Heart right ventricle (tissue), 16 donors: ENCODE measurements at regions not wholly inside any gene's neighbourhood (a gene's known extent, or its start where the extent isn't known, plus 50 kb on each side); places are given as distances from the start of the nearest gene placed in this dataset.

Experiments used
- ATAC-seq, 8 donors: fragments of 200-7000 bp; cut with Tn5 transposase; one replicate each; pipeline ENCODE4 v1.9.1; 2020; ENCODE audit warnings: mild to moderate bottlenecking in 8 of 8, moderate library complexity in 8 of 8, moderate number of reproducible peaks in 1 of 8
- DNase-seq, 2 donors: peaks; one replicate each; pipeline ENCODE4 v3.0.0-alpha.2; 2020
- H3K27ac ChIP-seq, 10 donors: fragments of 200-600 bp; sonication (generic) in 2 of 10; one replicate each; pipeline versions ENCODE4 v1.5.0 to v1.8.0; 2020 to 2022; ENCODE audit warnings: mild to moderate bottlenecking in 3 of 10
- H3K27me3 ChIP-seq, 7 donors: fragments of 200-600 bp; one replicate each; pipeline ENCODE4 v1.8.0; 2021 to 2022; ENCODE audit warnings: mild to moderate bottlenecking in 2 of 7
- H3K36me3 ChIP-seq, 9 donors: fragments of 200-600 bp; sonication (generic) in 1 of 9; one replicate each; pipeline versions ENCODE4 v1.5.0 to v1.8.0; 2020 to 2022; ENCODE audit warnings: mild to moderate bottlenecking in 2 of 9
- H3K4me1 ChIP-seq, 9 donors: fragments of 200-600 bp; sonication (generic) in 1 of 9; one replicate each; pipeline versions ENCODE4 v1.5.0 to v1.8.0; 2020 to 2022; ENCODE audit warnings: mild to moderate bottlenecking in 4 of 9
- H3K4me3 ChIP-seq, 10 donors: fragments of 200-600 bp; sonication (generic) in 2 of 10; one replicate each; pipeline versions ENCODE4 v1.5.0 to v1.8.0; 2020 to 2022; ENCODE audit warnings: mild to moderate bottlenecking in 7 of 10, moderate library complexity in 2 of 10
- H3K9me3 ChIP-seq, 11 donors: fragments of 200-600 bp in 10 of 11; sonication (generic) in 2 of 11; one replicate each; pipeline versions ENCODE4 v1.5.0 to v1.8.0; 2013 to 2022; ENCODE audit warnings: mild to moderate bottlenecking in 2 of 11, control low read depth in 1 of 11, moderate library complexity in 1 of 11
- WGBS, 2 donors: extraction: QIAGEN DNeasy Blood & Tissue Kit; methylation state at CpG; one replicate each; pipeline ENCODE4 v1.1.7; 2013; ENCODE audit warnings: inconsistent platforms in 1 of 2; 5-methylcytosine and 5-hydroxymethylcytosine counted together
- intact Hi-C, 10 donors: fragments of 100-400 bp; cut with DNase I; formaldehyde crosslinking; loops; one replicate each; pipeline versions ENCODE4 v1.11.1 to v1.14.2; 2022
- TF ChIP-seq, protein P1 (sequence below), 9 donors: fragments of 200-600 bp; sonication (generic) in 2 of 9; IDR thresholded peaks; one replicate each; pipeline versions ENCODE4 v1.5.0 to v1.8.0; 2021 to 2022; ENCODE audit warnings: antibody characterized with exemption in 9 of 9, mild to moderate bottlenecking in 5 of 9, moderate library complexity in 1 of 9
- donor health status: Arrhythmogenic right ventricular cardiomyopathy.
- donor health status: ischemic (EF 13 %, LVEDD 7.1; RV severe dilation, severe dysfunction).
- donor health status: healthy with polysubstance abuse.
- donor health status: DM: no; HTN: yes; CAD: no.
- donor health status: DM: no; HTN: no; CAD: no.
- donor health status: ischemic (EF 25% LVEDD 6.9; RV normal size, moderate dysfunction).
- donor health status: ischemic (EF 25% LVEDD 5.7; RV mildly dilated, moderate dysfunction).
- donor health status: healthy.
- donor health status: DM: yes; HTN: yes; CAD: no.
- donor health status: Ischemic cardiomyopathy.
- donor health status: ischemic (EF 35%, LVEDD 5.7; RV mildly dilated, moderate dysfunction).
- donor health status: nonischemic (EF 11% LVEDD 7.7; RV severe dilation, severe dysfunction).
- donor health status: DM: yes; HTN: yes; CAD: no.
- donor health status: PGD.
- donor health status: ischemic (EF 29% LVEDD 5.4; RV normal size, mild dysfunction).
- donor health status: nonischemic (EF 23%, LVEDD 6.1; RV moderate dilation, normal function).

DNA sequence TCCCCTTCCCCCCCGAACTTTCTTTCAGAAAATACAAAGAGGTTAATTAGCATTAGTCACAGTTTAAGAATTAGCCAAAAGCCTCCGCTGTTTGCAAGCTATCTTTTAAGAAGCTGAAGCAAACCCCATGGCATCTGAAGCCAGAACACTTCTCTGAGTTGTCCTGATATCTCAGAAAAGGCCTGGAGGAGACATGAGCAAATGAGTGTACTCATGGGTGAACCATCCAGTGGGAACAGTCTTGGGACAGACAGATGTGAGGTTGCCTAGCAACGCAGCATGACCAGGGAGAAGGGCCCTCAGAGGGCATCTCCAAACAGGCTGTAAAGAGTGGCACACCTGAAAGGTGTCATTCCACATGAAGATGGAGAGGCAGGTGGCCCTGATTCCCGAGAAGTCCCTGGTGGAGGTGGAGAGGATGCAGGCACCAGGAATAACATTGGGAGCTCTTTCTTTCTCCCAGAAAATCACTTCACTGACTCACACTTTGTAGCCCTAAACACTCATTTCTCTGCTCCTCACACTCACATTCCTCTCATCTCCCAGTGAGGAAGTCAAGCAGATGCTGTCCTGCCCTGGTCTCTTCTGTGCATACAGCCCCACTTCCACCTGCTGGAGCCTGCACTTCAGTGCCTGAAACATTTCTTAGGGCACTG lies 87.0 kb upstream of the TSHZ3 start:
- peaks cover 0 to 11% (median 0%) of the 10 kb centered on the region in 11 donors for H3K9me3 ChIP-seq
- ATAC-seq = peak in 1 of 8 donors; percentile 44
- no peak overlapping the region for H3K27ac ChIP-seq
- no peaks in the 10 kb centered on the region for H3K4me1 ChIP-seq
- 62 to 66% methylated on average over 4 of the region's 4 CpGs for WGBS, 2 donors
- no peaks in the 10 kb centered on the region for H3K36me3 ChIP-seq
- TF ChIP-seq, protein P1, sequence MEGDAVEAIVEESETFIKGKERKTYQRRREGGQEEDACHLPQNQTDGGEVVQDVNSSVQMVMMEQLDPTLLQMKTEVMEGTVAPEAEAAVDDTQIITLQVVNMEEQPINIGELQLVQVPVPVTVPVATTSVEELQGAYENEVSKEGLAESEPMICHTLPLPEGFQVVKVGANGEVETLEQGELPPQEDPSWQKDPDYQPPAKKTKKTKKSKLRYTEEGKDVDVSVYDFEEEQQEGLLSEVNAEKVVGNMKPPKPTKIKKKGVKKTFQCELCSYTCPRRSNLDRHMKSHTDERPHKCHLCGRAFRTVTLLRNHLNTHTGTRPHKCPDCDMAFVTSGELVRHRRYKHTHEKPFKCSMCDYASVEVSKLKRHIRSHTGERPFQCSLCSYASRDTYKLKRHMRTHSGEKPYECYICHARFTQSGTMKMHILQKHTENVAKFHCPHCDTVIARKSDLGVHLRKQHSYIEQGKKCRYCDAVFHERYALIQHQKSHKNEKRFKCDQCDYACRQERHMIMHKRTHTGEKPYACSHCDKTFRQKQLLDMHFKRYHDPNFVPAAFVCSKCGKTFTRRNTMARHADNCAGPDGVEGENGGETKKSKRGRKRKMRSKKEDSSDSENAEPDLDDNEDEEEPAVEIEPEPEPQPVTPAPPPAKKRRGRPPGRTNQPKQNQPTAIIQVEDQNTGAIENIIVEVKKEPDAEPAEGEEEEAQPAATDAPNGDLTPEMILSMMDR (IDR thresholded peaks at IDR 0.05) = no peak
- H3K4me3 ChIP-seq = no peak overlapping the region
- H3K27me3 ChIP-seq = peaks cover 0 to 36% (median 19%) of the 10 kb centered on the region in 7 donors
- DNase-seq = no peak
- intact Hi-C loops = no loop called here

DNA sequence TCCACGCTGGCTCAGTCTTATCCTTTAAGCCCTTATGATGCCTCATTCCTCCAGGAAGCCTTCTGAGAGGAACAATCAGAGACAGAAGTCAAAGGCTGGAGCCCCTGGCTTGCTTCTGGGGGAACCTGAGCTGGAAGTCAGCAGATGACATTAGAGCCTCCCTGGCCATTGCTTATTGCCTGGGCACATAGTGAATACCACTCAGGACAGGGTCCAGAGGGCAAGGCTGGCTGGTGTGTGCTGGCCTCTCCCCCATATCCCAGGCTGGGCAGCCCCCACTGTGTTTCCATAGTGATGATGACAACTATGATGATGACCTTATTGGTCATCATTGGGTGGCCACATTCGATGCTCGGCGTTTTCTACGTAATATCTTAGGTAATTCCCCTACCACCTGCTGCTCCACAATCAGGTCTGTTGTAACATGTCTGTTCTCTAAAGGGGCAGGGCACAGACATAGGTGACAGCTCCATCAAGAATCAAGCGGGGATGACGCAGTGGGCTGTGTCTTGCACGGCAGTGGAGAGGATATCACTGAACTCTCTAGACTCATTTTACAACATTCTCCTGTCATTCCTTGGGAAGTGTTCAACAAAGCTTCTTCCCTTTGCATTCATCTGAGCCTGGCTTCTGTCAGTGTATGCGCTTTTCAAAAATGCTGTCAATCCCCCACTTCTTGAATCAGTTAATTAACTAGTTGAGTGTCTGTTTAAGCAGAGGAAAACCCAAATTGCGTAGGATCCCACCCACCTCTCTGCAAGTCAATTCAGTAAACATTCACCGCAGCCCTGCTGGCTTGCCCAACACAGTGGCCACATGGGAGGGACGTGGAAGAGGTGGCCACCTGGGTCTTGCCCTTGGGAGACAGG lies 89.4 kb upstream of the TSHZ3 start:
- DNase-seq (no peak), ATAC-seq (no peak)
- H3K27me3 ChIP-seq = peaks cover 0 to 27% (median 15%) of the 10 kb centered on the region in 7 donors
- H3K4me1 ChIP-seq = no peaks in the 10 kb centered on the region
- WGBS, 2 donors = 61 to 63% methylated on average over 12 of the region's 12 CpGs
- no peak overlapping the region for H3K4me3 ChIP-seq
- intact Hi-C loops = no loop called here
- peaks cover 0 to 11% (median 0%) of the 10 kb centered on the region in 11 donors for H3K9me3 ChIP-seq
- H3K36me3 ChIP-seq = no peaks in the 10 kb centered on the region
- H3K27ac ChIP-seq = no peak overlapping the region
- TF ChIP-seq, protein P1 (IDR thresholded peaks at IDR 0.05) = no peak

- ATAC-seq (no peak), DNase-seq (no peak)
- Histone ChIP-seq H3K4me1 (no peaks in the 10 kb centered on the region), H3K27me3 (peaks cover 0 to 27% (median 15%) of the 10 kb centered on the region in 7 donors), H3K4me3 (no peak overlapping the region), H3K27ac (no peak overlapping the region), H3K9me3 (peaks cover 0 to 11% (median 0%) of the 10 kb centered on the region in 11 donors), H3K36me3 (no peaks in the 10 kb centered on the region)
- intact Hi-C loops = no loop called here
- 7 to 15% methylated on average over 4 of the region's 4 CpGs for WGBS, 2 donors
- TF ChIP-seq, protein P1 (IDR thresholded peaks at IDR 0.05) = no peak
These were observed 90.0 kb upstream of the TSHZ3 start for GRCh38 chr19:31439270-31439573.

DNA sequence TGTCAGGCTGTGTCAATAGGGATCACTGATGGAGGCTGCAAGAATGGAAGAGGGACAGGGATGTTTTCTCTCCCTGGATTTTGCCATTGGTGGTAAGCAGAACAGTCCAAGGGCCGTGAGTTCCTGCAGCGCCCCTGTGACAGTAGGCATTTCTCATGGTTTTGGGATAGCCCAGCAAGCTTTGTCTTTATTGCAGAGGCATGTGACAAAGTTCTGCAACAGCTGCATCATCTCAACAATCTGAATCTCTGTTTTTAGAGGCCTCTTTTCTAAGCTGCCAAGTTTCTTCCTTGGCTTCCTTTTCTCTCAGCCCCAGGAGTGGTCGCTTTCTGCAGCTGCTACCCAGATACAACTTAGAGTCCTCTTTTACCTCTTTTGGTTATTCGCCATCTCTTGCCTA lies 95.7 kb upstream of the TSHZ3 start:
- 66 to 69% methylated on average over 4 of the region's 4 CpGs for WGBS, 2 donors
- Histone ChIP-seq H3K27me3 (peaks cover 0 to 3% (median 0%) of the 10 kb centered on the region in 7 donors), H3K36me3 (no peaks in the 10 kb centered on the region), H3K4me3 (no peak overlapping the region), H3K9me3 (peaks cover 0 to 18% (median 4%) of the 10 kb centered on the region in 11 donors), H3K4me1 (peaks cover 0 to 7% (median 0%) of the 10 kb centered on the region in 9 donors), H3K27ac (no peak overlapping the region)
- TF ChIP-seq, protein P1 (IDR thresholded peaks at IDR 0.05) = no peak
- no peak for ATAC-seq
- intact Hi-C loops = no loop called here
- DNase-seq = no peak
